Activated T-helper 1 cell treated with anti-CD3 and anti-CD28 coated beads, Interleukin-12 subunit alpha, Interleukin-12 subunit beta, Interleukin-2, Interleukin-4 antibody, amounts not matched to agents 30 ng/mL and 10 ng/mL and 1 ng/mL, durations not matched to agents 14 hours and 24 hours and 36 hours (primary cell): ENCODE measurements at regions not wholly inside any gene's neighbourhood (a gene's known extent, or its start where the extent isn't known, plus 50 kb on each side); places are given as distances from the start of the nearest gene placed in this dataset.

Experiments used
- DNase-seq: peaks from one replicate; pipeline ENCODE4 v3.0.0; 2021; ENCODE audit warnings: low spot score
- H3K27ac Mint-ChIP-seq: one replicate; pipeline ENCODE4 v1.8.0; 2021; ENCODE audit warnings: mild to moderate bottlenecking, mixed read lengths
- H3K27me3 Mint-ChIP-seq: one replicate; pipeline ENCODE4 v1.8.0; 2022; ENCODE audit warnings: mild to moderate bottlenecking, moderate library complexity, mixed read lengths; ENCODE audit not compliant: insufficient read depth
- H3K36me3 Mint-ChIP-seq: one replicate; pipeline ENCODE4 v1.8.0; 2021; ENCODE audit warnings: low read depth, mixed read lengths
- H3K4me1 Mint-ChIP-seq: one replicate; pipeline ENCODE4 v1.8.0; 2021; ENCODE audit warnings: low read depth, mixed read lengths
- H3K4me3 Mint-ChIP-seq: one replicate; pipeline ENCODE4 v1.8.0; 2021; ENCODE audit warnings: mild to moderate bottlenecking, moderate library complexity, mixed read lengths
- H3K9me3 Mint-ChIP-seq: one replicate; pipeline ENCODE4 v1.8.0; 2021; ENCODE audit warnings: mixed read lengths
- intact Hi-C: fragments of 100-400 bp; cut with micrococcal nuclease; formaldehyde crosslinking; loops from one replicate; pipeline ENCODE4 v1.15.1; 2024

GRCh38 chr12:72790273-72790672, 518.1 kb downstream of the TRHDE start:
- DNase-seq = no peak
- no peak overlapping the region for H3K27ac Mint-ChIP-seq
- intact Hi-C loops = no loop called here
- no peaks in the 10 kb centered on the region for H3K27me3 Mint-ChIP-seq
- no peaks in the 10 kb centered on the region for H3K4me1 Mint-ChIP-seq
- H3K36me3 Mint-ChIP-seq = no peaks in the 10 kb centered on the region
- peaks cover 10% of the 10 kb centered on the region for H3K9me3 Mint-ChIP-seq
- H3K4me3 Mint-ChIP-seq = no peak overlapping the region

- Mint-ChIP-seq H3K27ac (no peak overlapping the region), H3K36me3 (no peaks in the 10 kb centered on the region), H3K9me3 (peaks cover 10% of the 10 kb centered on the region)
Measured at GRCh38 chr12:72792889-72793288, 520.7 kb downstream of the TRHDE start.

GRCh38 chr12:72793796-72794195, 521.6 kb downstream of the TRHDE start:
- Mint-ChIP-seq H3K4me1 (no peaks in the 10 kb centered on the region), H3K27ac (no peak overlapping the region), H3K9me3 (peaks cover 13% of the 10 kb centered on the region), H3K4me3 (no peak overlapping the region), H3K27me3 (no peaks in the 10 kb centered on the region), H3K36me3 (no peaks in the 10 kb centered on the region)
- no peak for DNase-seq
- intact Hi-C loops = no loop called here

More at GRCh38 chr12:72792889-72793288, 520.7 kb downstream of the TRHDE start:
- intact Hi-C loops = no loop called here
- no peak overlapping the region for H3K4me3 Mint-ChIP-seq
- no peak for DNase-seq
- no peaks in the 10 kb centered on the region for H3K4me1 Mint-ChIP-seq
- H3K27me3 Mint-ChIP-seq = no peaks in the 10 kb centered on the region

- Mint-ChIP-seq H3K27me3 (no peaks in the 10 kb centered on the region), H3K4me1 (no peaks in the 10 kb centered on the region), H3K4me3 (no peak overlapping the region), H3K27ac (no peak overlapping the region), H3K9me3 (peaks cover 41% of the 10 kb centered on the region), H3K36me3 (no peaks in the 10 kb centered on the region)
- intact Hi-C loops = no loop called here
- no peak for DNase-seq
Measured at GRCh38 chr12:72815421-72815820, 543.3 kb downstream of the TRHDE start.

- intact Hi-C loops = no loop called here
- no peaks in the 10 kb centered on the region for H3K36me3 Mint-ChIP-seq
- DNase-seq = no peak
- no peaks in the 10 kb centered on the region for H3K9me3 Mint-ChIP-seq
- H3K4me1 Mint-ChIP-seq = no peaks in the 10 kb centered on the region
- H3K27ac Mint-ChIP-seq = no peak overlapping the region
- no peaks in the 10 kb centered on the region for H3K27me3 Mint-ChIP-seq
- no peak overlapping the region for H3K4me3 Mint-ChIP-seq
Measured at GRCh38 chr12:72828662-72829324, 556.6 kb downstream of the TRHDE start.

- Mint-ChIP-seq H3K27ac (no peak overlapping the region), H3K27me3 (no peaks in the 10 kb centered on the region), H3K9me3 (no peaks in the 10 kb centered on the region), H3K4me1 (no peaks in the 10 kb centered on the region), H3K4me3 (no peak overlapping the region), H3K36me3 (no peaks in the 10 kb centered on the region)
- intact Hi-C loops = no loop called here
- DNase-seq = no peak
Measured at GRCh38 chr12:72829838-72830237, 557.7 kb downstream of the TRHDE start.

GRCh38 chr12:72832024-72832423, 559.9 kb downstream of the TRHDE start:
- no peak for DNase-seq
- intact Hi-C loops = no loop called here
- H3K36me3 Mint-ChIP-seq = no peaks in the 10 kb centered on the region
- no peak overlapping the region for H3K4me3 Mint-ChIP-seq
- no peak overlapping the region for H3K27ac Mint-ChIP-seq
- H3K4me1 Mint-ChIP-seq = no peaks in the 10 kb centered on the region
- no peaks in the 10 kb centered on the region for H3K9me3 Mint-ChIP-seq
- H3K27me3 Mint-ChIP-seq = no peaks in the 10 kb centered on the region

GRCh38 chr12:72836194-72836593, 564.0 kb downstream of the TRHDE start:
- Mint-ChIP-seq H3K27me3 (no peaks in the 10 kb centered on the region), H3K4me1 (no peaks in the 10 kb centered on the region), H3K27ac (no peak overlapping the region), H3K4me3 (no peak overlapping the region), H3K9me3 (peaks cover 8% of the 10 kb centered on the region), H3K36me3 (no peaks in the 10 kb centered on the region)
- DNase-seq = no peak
- intact Hi-C loops = no loop called here

GRCh38 chr12:72839696-72840095, 567.5 kb downstream of the TRHDE start:
- Mint-ChIP-seq H3K36me3 (no peaks in the 10 kb centered on the region), H3K4me1 (no peaks in the 10 kb centered on the region), H3K27me3 (no peaks in the 10 kb centered on the region), H3K27ac (no peak overlapping the region), H3K9me3 (peaks cover 16% of the 10 kb centered on the region), H3K4me3 (no peak overlapping the region)
- DNase-seq = no peak
- intact Hi-C loops = no loop called here

- H3K36me3 Mint-ChIP-seq = no peaks in the 10 kb centered on the region
- no peak overlapping the region for H3K27ac Mint-ChIP-seq
- no peaks in the 10 kb centered on the region for H3K27me3 Mint-ChIP-seq
- intact Hi-C loops = no loop called here
- no peaks in the 10 kb centered on the region for H3K4me1 Mint-ChIP-seq
- DNase-seq = no peak
- H3K9me3 Mint-ChIP-seq = peaks cover 4% of the 10 kb centered on the region
- no peak overlapping the region for H3K4me3 Mint-ChIP-seq
Measured at GRCh38 chr12:72863671-72864070, 591.5 kb downstream of the TRHDE start.

- no peak for DNase-seq
- H3K27ac Mint-ChIP-seq = no peak overlapping the region
- intact Hi-C loops = no loop called here
Measured at GRCh38 chr12:72865921-72866320, 593.8 kb downstream of the TRHDE start.

GRCh38 chr12:72869024-72869423, 596.9 kb downstream of the TRHDE start:
- H3K9me3 Mint-ChIP-seq = peaks cover 5% of the 10 kb centered on the region
- H3K4me1 Mint-ChIP-seq = no peaks in the 10 kb centered on the region
- H3K27me3 Mint-ChIP-seq = no peaks in the 10 kb centered on the region
- H3K36me3 Mint-ChIP-seq = no peaks in the 10 kb centered on the region
- H3K4me3 Mint-ChIP-seq = no peak overlapping the region
- intact Hi-C loops = no loop called here
- no peak overlapping the region for H3K27ac Mint-ChIP-seq
- DNase-seq = no peak

More at GRCh38 chr12:72865921-72866320, 593.8 kb downstream of the TRHDE start:
- Mint-ChIP-seq H3K4me3 (no peak overlapping the region), H3K4me1 (no peaks in the 10 kb centered on the region), H3K27me3 (no peaks in the 10 kb centered on the region), H3K36me3 (no peaks in the 10 kb centered on the region), H3K9me3 (peaks cover 4% of the 10 kb centered on the region)

GRCh38 chr12:72872238-72872887, 600.2 kb downstream of the TRHDE start:
- no peak for DNase-seq
- H3K27me3 Mint-ChIP-seq = no peaks in the 10 kb centered on the region
- no peaks in the 10 kb centered on the region for H3K4me1 Mint-ChIP-seq
- H3K27ac Mint-ChIP-seq = no peak overlapping the region
- H3K4me3 Mint-ChIP-seq = no peak overlapping the region
- intact Hi-C loops = no loop called here
- H3K9me3 Mint-ChIP-seq = peaks cover 11% of the 10 kb centered on the region
- H3K36me3 Mint-ChIP-seq = no peaks in the 10 kb centered on the region
